GM19395 (cell line): ENCODE measurements at regions not wholly inside any gene's neighbourhood (a gene's known extent, or its start where the extent isn't known, plus 50 kb on each side); places are given as distances from the start of the nearest gene placed in this dataset.
"Not testable (repeated sequence)": the region's sequence is repeated elsewhere in the genome, so short reads cannot be mapped to it uniquely, and the experiment has no call there.

Source experiments
- ATAC-seq: cut with Tn5 transposase; IDR thresholded peaks from one replicate; pipeline ENCODE4 v1.9.1; 2021; ENCODE audit warnings: mild to moderate bottlenecking, moderate library complexity; ENCODE audit not compliant: unreplicated experiment

GRCh38 chr5:145660897-145661640 is 174.1 kb downstream of the PRELID2 start:
- no peak for ATAC-seq

GRCh38 chr5:145658435-145658834 is 176.7 kb downstream of the PRELID2 start:
- ATAC-seq: no peak

- not testable (repeated sequence) for ATAC-seq
These were observed 182.4 kb downstream of the PRELID2 start for GRCh38 chr5:145652700-145653099.

GRCh38 chr5:145647137-145647536 is 188.0 kb downstream of the PRELID2 start:
- ATAC-seq: not testable (repeated sequence)

- not testable (repeated sequence) for ATAC-seq
These were observed 191.9 kb downstream of the PRELID2 start for GRCh38 chr5:145643214-145643613.

- ATAC-seq: no peak
These were observed 197.7 kb downstream of the PRELID2 start for GRCh38 chr5:145637396-145637795.

- ATAC-seq: no peak
These were observed 198.8 kb downstream of the PRELID2 start for GRCh38 chr5:145636371-145636770.

- no peak for ATAC-seq
These were observed 201.7 kb downstream of the PRELID2 start for GRCh38 chr5:145633474-145633873.

- no peak for ATAC-seq
These were observed 202.4 kb downstream of the PRELID2 start for GRCh38 chr5:145632701-145633100.

- no peak for ATAC-seq
These were observed 206.1 kb downstream of the PRELID2 start for GRCh38 chr5:145629047-145629446.

- ATAC-seq: no peak
These were observed 206.6 kb downstream of the PRELID2 start for GRCh38 chr5:145628525-145628924.

GRCh38 chr5:145619806-145620310 is 215.3 kb downstream of the PRELID2 start:
- no peak for ATAC-seq

GRCh38 chr5:145616739-145617138 is 218.4 kb downstream of the PRELID2 start:
- not testable (repeated sequence) for ATAC-seq

GRCh38 chr5:145598983-145599382 is 236.2 kb downstream of the PRELID2 start:
- ATAC-seq: no peak

- ATAC-seq: no peak
These were observed 237.0 kb downstream of the PRELID2 start for GRCh38 chr5:145598184-145598583.

GRCh38 chr5:145591578-145591977 is 243.6 kb downstream of the PRELID2 start:
- ATAC-seq: no peak

- no peak for ATAC-seq
These were observed 246.1 kb downstream of the PRELID2 start for GRCh38 chr5:145589063-145589462.

- ATAC-seq: no peak
These were observed 246.6 kb downstream of the PRELID2 start for GRCh38 chr5:145588558-145588957.

- no peak for ATAC-seq
These were observed 247.0 kb downstream of the PRELID2 start for GRCh38 chr5:145588113-145588512.

- ATAC-seq: no peak
These were observed 247.4 kb downstream of the PRELID2 start for GRCh38 chr5:145587710-145588109.

- ATAC-seq: no peak
These were observed 247.9 kb downstream of the PRELID2 start for GRCh38 chr5:145587308-145587672.

- ATAC-seq: no peak
These were observed 248.4 kb downstream of the PRELID2 start for GRCh38 chr5:145586661-145587307.
